ENCODE measurements at regions not wholly inside any gene's neighbourhood (a gene's known extent, or its start where the extent isn't known, plus 50 kb on each side); places are given as distances from the start of the nearest gene placed in this dataset.
A peak's percentile ranks its signal among the peaks of the same experiment; 100 is the strongest.

GRCh38 chr16:85312642-85313525, 200.6 kb upstream of the CIBAR2 start (continued):
- TF ChIP-seq PAXIP1 (CRISPR knock-in tag; conservative IDR thresholded peaks at IDR 0.05) (peak; percentile 73; the same call in 1 of the 2 replicates), ZNF343 (CRISPR knock-in tag; IDR thresholded peaks at IDR 0.05) (peak; percentile 99), ZBTB1 (CRISPR knock-in tag; IDR thresholded peaks at IDR 0.05; ENCODE audit: borderline replicate concordance) (no peak), TMF1 (CRISPR knock-in tag; IDR thresholded peaks at IDR 0.05; ENCODE audit: low read depth) (no peak), SAFB2 (CRISPR knock-in tag; IDR thresholded peaks at IDR 0.05; ENCODE audit: borderline replicate concordance, low read depth) (0 out of 2 replicates have a peak, but pooled peaks have one; percentile 54), AHR (CRISPR knock-in tag; IDR thresholded peaks at IDR 0.05) (peak; percentile 60; the same call in 1 of the 2 replicates), HNF1B (CRISPR knock-in tag; IDR thresholded peaks at IDR 0.05) (0 out of 2 replicates have a peak, but pooled peaks have one; percentile 20), ZNF687 (CRISPR knock-in tag; IDR thresholded peaks at IDR 0.05) (peak; percentile 87), ZNF296 (CRISPR knock-in tag; conservative IDR thresholded peaks at IDR 0.05) (peak; percentile 89), ZNF563 (CRISPR knock-in tag; IDR thresholded peaks at IDR 0.05) (0 out of 2 replicates have a peak, but pooled peaks have one; percentile 6), ZNF747 (CRISPR knock-in tag; IDR thresholded peaks at IDR 0.05; ENCODE audit: borderline replicate concordance) (peak; percentile 79), ZNF207 (IDR thresholded peaks at IDR 0.05; ENCODE audit: borderline replicate concordance) (no peak), ETV5 (CRISPR knock-in tag; IDR thresholded peaks at IDR 0.05; ENCODE audit: borderline replicate concordance) (peak; percentile 69; the same call in 1 of the 2 replicates), POGZ (CRISPR knock-in tag; IDR thresholded peaks at IDR 0.05) (0 out of 2 replicates have a peak, but pooled peaks have one; percentile 33), KMT2A (CRISPR knock-in tag; IDR thresholded peaks at IDR 0.05) (peak; percentile 38; the same call in 1 of the 2 replicates), PCBP2 (optimal IDR thresholded peaks at IDR 0.05; ENCODE audit: low read depth, low read length, poor library complexity, severe bottlenecking) (peak; percentile 63)
